Tibial nerve (tissue), 4 donors: ENCODE measurements at regions not wholly inside any gene's neighbourhood (a gene's known extent, or its start where the extent isn't known, plus 50 kb on each side); places are given as distances from the start of the nearest gene placed in this dataset.
A peak's percentile ranks its signal among the peaks of the same experiment; 100 is the strongest.
"Not testable (repeated sequence)": the region's sequence is repeated elsewhere in the genome, so short reads cannot be mapped to it uniquely, and the experiment has no call there.

ENCODE experiments used
- DNase-seq, 2 donors: peaks; one replicate each; pipeline ENCODE4 v3.0.0-alpha.2; 2019; ENCODE audit warnings: low spot score in 2 of 2
- H3K27ac ChIP-seq, 4 donors: fragments of 200-600 bp; sonication (generic) in 3 of 4; one replicate each; pipeline ENCODE4 v1.5.1; 2017 to 2019; ENCODE audit warnings: mild to moderate bottlenecking in 1 of 4
- H3K27me3 ChIP-seq, 2 donors: fragments of 200-600 bp; sonication (generic) in 1 of 2; one replicate each; pipeline versions ENCODE4 v1.5.1 to v1.6.0; 2017 to 2019
- H3K36me3 ChIP-seq, 3 donors: fragments of 200-600 bp; sonication (generic); one replicate each; pipeline ENCODE4 v1.5.1; 2018 to 2019
- H3K4me1 ChIP-seq, 4 donors: fragments of 200-600 bp; sonication (generic) in 3 of 4; one replicate each; pipeline ENCODE4 v1.5.1; 2017 to 2019
- H3K4me3 ChIP-seq, 4 donors: fragments of 200-600 bp; sonication (generic) in 3 of 4; one replicate each; pipeline ENCODE4 v1.5.1; 2017 to 2019; ENCODE audit warnings: mild to moderate bottlenecking in 1 of 4, moderate library complexity in 1 of 4
- H3K9me3 ChIP-seq, 4 donors: fragments of 200-600 bp; sonication (generic) in 3 of 4; one replicate each; pipeline ENCODE4 v1.5.1; 2017 to 2019
- CTCF ChIP-seq, 5 experiments: fragments of 200-600 bp in 3 of 5; fragments of 450-650 bp in 2 of 5; sonication (generic) in 3 of 5; IDR thresholded peaks; one replicate each; pipeline ENCODE4 v1.5.1; 2016 to 2019; ENCODE audit warnings: antibody characterized with exemption in 5 of 5, mild to moderate bottlenecking in 3 of 5, moderate library complexity in 2 of 5
- EP300 ChIP-seq, 2 donors: sonication (generic); formaldehyde crosslinking; IDR thresholded peaks; one replicate each; pipeline ENCODE4 v1.6.1; 2017; ENCODE audit warnings: antibody characterized with exemption in 2 of 2, mild to moderate bottlenecking in 1 of 2
- POLR2A ChIP-seq, 2 donors: fragments of 450-650 bp; IDR thresholded peaks; one replicate each; pipeline ENCODE4 v1.6.1; 2017; ENCODE audit warnings: antibody characterized with exemption in 2 of 2, mild to moderate bottlenecking in 2 of 2, moderate library complexity in 2 of 2
- WGBS, 2 donors: methylation state at CpG; one replicate each; pipeline ENCODE4 v1.1.5; 2018; 5-methylcytosine and 5-hydroxymethylcytosine counted together

GRCh38 chr15:95078003-95078402 lies 846.6 kb downstream of the MCTP2 start:
- H3K4me1 ChIP-seq, result peaks cover 0 to 5% (median 0%) of the 10 kb centered on the region in 4 donors
- no peaks in the 10 kb centered on the region for H3K9me3 ChIP-seq
- no peaks in the 10 kb centered on the region for H3K36me3 ChIP-seq
- no peak for TF ChIP-seq EP300 (IDR thresholded peaks at IDR 0.05)
- no peak overlapping the region for H3K27ac ChIP-seq
- WGBS, 2 donors, result 25 to 26% methylated on average over 2 of the region's 2 CpGs
- H3K4me3 ChIP-seq, result no peak overlapping the region
- no peaks in the 10 kb centered on the region for H3K27me3 ChIP-seq
- DNase-seq, result no peak

- WGBS, 2 donors, result 62 to 68% methylated on average over 1 of the region's 1 CpG
- H3K9me3 ChIP-seq, H3K27ac ChIP-seq, H3K36me3 ChIP-seq, H3K4me3 ChIP-seq, H3K27me3 ChIP-seq, DNase-seq, H3K4me1 ChIP-seq: not testable (repeated sequence)
Observed at GRCh38 chr15:95080228-95080627, 848.9 kb downstream of the MCTP2 start.

- WGBS, 2 donors, result 72 to 83% methylated on average over 1 of the region's 1 CpG
- no peak overlapping the region for H3K4me3 ChIP-seq
- H3K9me3 ChIP-seq, result no peaks in the 10 kb centered on the region
- DNase-seq, result no peak
- H3K4me1 ChIP-seq, result peaks cover 0 to 12% (median 0%) of the 10 kb centered on the region in 4 donors
- H3K27me3 ChIP-seq, result no peaks in the 10 kb centered on the region
- no peaks in the 10 kb centered on the region for H3K36me3 ChIP-seq
- no peak overlapping the region for H3K27ac ChIP-seq
- no peak for TF ChIP-seq POLR2A (IDR thresholded peaks at IDR 0.05)
- TF ChIP-seq EP300 (IDR thresholded peaks at IDR 0.05), result no peak
- TF ChIP-seq CTCF (IDR thresholded peaks at IDR 0.05), result no peak
Observed at GRCh38 chr15:95085056-95085455, 853.7 kb downstream of the MCTP2 start.

- TF ChIP-seq EP300 (IDR thresholded peaks at IDR 0.05) (no peak), POLR2A (IDR thresholded peaks at IDR 0.05) (no peak), CTCF (IDR thresholded peaks at IDR 0.05) (no peak)
- no peak for DNase-seq
- Histone ChIP-seq H3K4me3 (no peak overlapping the region), H3K27ac (peak overlapping the region in 2 of 4 donors; percentile 23 to 36), H3K36me3 (no peaks in the 10 kb centered on the region), H3K4me1 (peaks cover 0 to 12% (median 0%) of the 10 kb centered on the region in 4 donors), H3K27me3 (no peaks in the 10 kb centered on the region), H3K9me3 (no peaks in the 10 kb centered on the region)
- 44 to 45% methylated on average over 5 of the region's 5 CpGs for WGBS, 2 donors
Observed at GRCh38 chr15:95086531-95087252, 855.3 kb downstream of the MCTP2 start.

- peaks cover 0 to 12% (median 0%) of the 10 kb centered on the region in 4 donors for H3K4me1 ChIP-seq
- H3K9me3 ChIP-seq, result no peaks in the 10 kb centered on the region
- no peak overlapping the region for H3K4me3 ChIP-seq
- TF ChIP-seq POLR2A (IDR thresholded peaks at IDR 0.05) (no peak), CTCF (IDR thresholded peaks at IDR 0.05) (no peak)
- no peak overlapping the region for H3K27ac ChIP-seq
- H3K27me3 ChIP-seq, result no peaks in the 10 kb centered on the region
- H3K36me3 ChIP-seq, result no peaks in the 10 kb centered on the region
- no peak for DNase-seq
Observed at GRCh38 chr15:95087253-95087609, 855.9 kb downstream of the MCTP2 start.

- no peak overlapping the region for H3K4me3 ChIP-seq
- no peaks in the 10 kb centered on the region for H3K9me3 ChIP-seq
- no peak overlapping the region for H3K27ac ChIP-seq
- no peaks in the 10 kb centered on the region for H3K36me3 ChIP-seq
- WGBS, 2 donors, result 92 to 96% methylated on average over 14 of the region's 14 CpGs
- TF ChIP-seq CTCF (IDR thresholded peaks at IDR 0.05), result no peak
- no peak for TF ChIP-seq POLR2A (IDR thresholded peaks at IDR 0.05)
- TF ChIP-seq EP300 (IDR thresholded peaks at IDR 0.05), result no peak
- peaks cover 0 to 8% (median 0%) of the 10 kb centered on the region in 4 donors for H3K4me1 ChIP-seq
- no peak for DNase-seq
- no peaks in the 10 kb centered on the region for H3K27me3 ChIP-seq
Observed at GRCh38 chr15:95091444-95091843, 860.1 kb downstream of the MCTP2 start.
